PC-3 (cell line): ENCODE measurements at regions not wholly inside any gene's neighbourhood (a gene's known extent, or its start where the extent isn't known, plus 50 kb on each side); places are given as distances from the start of the nearest gene placed in this dataset.
A peak's percentile ranks its signal among the peaks of the same experiment; 100 is the strongest.

Experiments
- ATAC-seq: fragments of 200-7000 bp; cut with Tn5 transposase; 2 replicates; pipeline ENCODE4 v1.9.1; 2020; ENCODE audit warnings: mild to moderate bottlenecking, moderate library complexity
- BruUV-seq: library from RNA; stranded (reverse); fragments of 400-500 nt; replicated peaks from 2 replicates; lab custom pipeline; 2021; lab: Mats Ljungman, UMichigan
- CTCF ChIA-PET: fragments of 300-600 bp; sonication (Branson Sonifier 250); formaldehyde crosslinking; loops from one replicate; lab custom pipeline; 2022; ENCODE audit warnings: antibody characterized with exemption; lab: Charles Lee
- POLR2A ChIA-PET: fragments of 300-600 bp; sonication (Branson Sonifier 250); formaldehyde crosslinking; loops from one replicate; lab custom pipeline; 2022; ENCODE audit warnings: antibody characterized with exemption; ENCODE audit not compliant: unreplicated experiment; lab: Charles Lee
- DNase-seq: peaks from one replicate; pipeline ENCODE4 v3.0.0-alpha.2; 2015
- H2AFZ ChIP-seq: fragments of 300-600 bp; sonication (generic); 2 replicates; pipeline ENCODE4 v1.6.0; 2016; ENCODE audit warnings: antibody characterized with exemption, low read length
- H3F3A ChIP-seq: fragments of 300-600 bp; sonication (generic); one replicate; pipeline ENCODE4 v1.6.0; 2017; ENCODE audit warnings: antibody characterized with exemption, low read length, control low read depth, mild to moderate bottlenecking; ENCODE audit not compliant: unreplicated experiment
- H3K27ac ChIP-seq: fragments of 300-600 bp; sonication (generic); 2 replicates; pipeline ENCODE4 v1.5.1; 2016; ENCODE audit warnings: mild to moderate bottlenecking, low read length
- H3K27me3 ChIP-seq: fragments of 300-600 bp; sonication (generic); 2 replicates; pipeline ENCODE4 v1.6.1; 2016; ENCODE audit warnings: low read length, mixed read lengths
- H3K36me3 ChIP-seq: fragments of 300-600 bp; sonication (generic); 2 replicates; pipeline ENCODE4 v1.6.1; 2016; ENCODE audit warnings: low read depth, mixed run types, low read length, mixed read lengths
- H3K4me1 ChIP-seq: fragments of 300-600 bp; sonication (generic); 2 replicates; pipeline ENCODE4 v1.5.1; 2016; ENCODE audit warnings: low read length; ENCODE audit not compliant: insufficient read depth
- H3K4me2 ChIP-seq: fragments of 300-600 bp; sonication (generic); 2 replicates; pipeline ENCODE4 v1.6.0; 2016; ENCODE audit warnings: low read length
- H3K4me3 ChIP-seq: fragments of 300-600 bp; sonication (generic); 2 replicates; pipeline ENCODE4 v1.5.1; 2016; ENCODE audit warnings: mild to moderate bottlenecking, low read length, mixed read lengths
- H3K79me2 ChIP-seq: fragments of 300-600 bp; sonication (generic); 2 replicates; pipeline ENCODE4 v1.6.1; 2017; ENCODE audit warnings: low read length, mixed read lengths
- H3K9ac ChIP-seq: fragments of 300-600 bp; sonication (generic); 2 replicates; pipeline ENCODE4 v1.6.0; 2016; ENCODE audit warnings: mild to moderate bottlenecking, low read length
- H3K9me2 ChIP-seq: fragments of 300-600 bp; sonication (generic); replicated peaks from 2 replicates; pipeline ENCODE4 v1.6.1; 2016; ENCODE audit warnings: mixed run types, low read length, mixed read lengths
- H3K9me3 ChIP-seq: fragments of 300-600 bp; sonication (generic); 2 replicates; pipeline ENCODE4 v1.6.1; 2016; ENCODE audit warnings: low read length, mixed read lengths
- H4K20me1 ChIP-seq: fragments of 300-600 bp; sonication (generic); 2 replicates; pipeline ENCODE4 v1.6.1; 2016; ENCODE audit warnings: low read length, mixed read lengths
- EZH2 ChIP-seq: fragments of 300-600 bp; sonication (generic); IDR thresholded peaks from one replicate; pipeline ENCODE4 v1.6.1; 2017; ENCODE audit warnings: antibody characterized with exemption, mild to moderate bottlenecking, low read length; ENCODE audit not compliant: unreplicated experiment
- EZH2phosphoT487 ChIP-seq: fragments of 300-600 bp; sonication (generic); IDR thresholded peaks from 2 replicates; pipeline ENCODE4 v1.6.1; 2018; ENCODE audit warnings: mild to moderate bottlenecking, antibody characterized with exemption, low read length, borderline replicate concordance
- intact Hi-C: fragments of 100-400 bp; cut with micrococcal nuclease; formaldehyde crosslinking; loops from 2 replicates; pipeline ENCODE4 v1.9.0; 2023
- TF ChIP-seq, protein P1 (sequence below): fragments of 300-600 bp; sonication (generic); conservative IDR thresholded peaks from 2 replicates; pipeline ENCODE4 v1.5.1; 2017; ENCODE audit warnings: antibody characterized with exemption, low read depth, mild to moderate bottlenecking, low read length

DNA sequence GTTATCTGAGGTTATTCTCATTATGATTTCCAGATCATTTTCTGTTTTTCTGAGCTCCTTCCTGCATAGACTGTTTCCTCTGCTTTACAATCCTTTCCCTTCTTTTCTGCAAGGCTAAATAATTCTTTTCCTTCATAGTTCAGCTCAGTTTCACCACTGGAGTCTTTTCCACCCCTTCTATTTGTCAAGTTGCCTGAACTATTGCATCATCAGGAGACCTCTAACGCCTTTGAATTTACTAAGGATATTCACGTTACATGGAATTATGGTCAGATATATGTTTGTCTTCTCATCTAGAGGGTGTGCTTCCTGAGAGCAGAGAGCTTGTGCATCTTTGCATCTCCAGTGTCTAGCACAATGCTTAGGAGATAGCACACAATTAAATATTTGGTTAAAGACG lies 140.4 kb upstream of the CA10 start:
- Histone ChIP-seq H2AFZ (no peak overlapping the region), H3K79me2 (no peaks in the 10 kb centered on the region), H3K9ac (no peak overlapping the region), H3K4me2 (no peak overlapping the region), H3K9me2 (no peaks in the 10 kb centered on the region), H4K20me1 (no peaks in the 10 kb centered on the region), H3K36me3 (no peaks in the 10 kb centered on the region), H3K27ac (no peak overlapping the region), H3F3A (no peaks in the 10 kb centered on the region), H3K4me1 (no peaks in the 10 kb centered on the region), H3K27me3 (no peaks in the 10 kb centered on the region), H3K4me3 (no peak overlapping the region), H3K9me3 (0 out of 2 replicates have a peak, but pooled peaks cover 7% of the 10 kb centered on the region)
- no TSS peak for BruUV-seq
- ATAC-seq (no peak), DNase-seq (no peak)
- CTCF ChIA-PET: no interaction called here
- no peak for TF ChIP-seq EZH2phosphoT487
- TF ChIP-seq EZH2: no peak
- TF ChIP-seq, protein P1, sequence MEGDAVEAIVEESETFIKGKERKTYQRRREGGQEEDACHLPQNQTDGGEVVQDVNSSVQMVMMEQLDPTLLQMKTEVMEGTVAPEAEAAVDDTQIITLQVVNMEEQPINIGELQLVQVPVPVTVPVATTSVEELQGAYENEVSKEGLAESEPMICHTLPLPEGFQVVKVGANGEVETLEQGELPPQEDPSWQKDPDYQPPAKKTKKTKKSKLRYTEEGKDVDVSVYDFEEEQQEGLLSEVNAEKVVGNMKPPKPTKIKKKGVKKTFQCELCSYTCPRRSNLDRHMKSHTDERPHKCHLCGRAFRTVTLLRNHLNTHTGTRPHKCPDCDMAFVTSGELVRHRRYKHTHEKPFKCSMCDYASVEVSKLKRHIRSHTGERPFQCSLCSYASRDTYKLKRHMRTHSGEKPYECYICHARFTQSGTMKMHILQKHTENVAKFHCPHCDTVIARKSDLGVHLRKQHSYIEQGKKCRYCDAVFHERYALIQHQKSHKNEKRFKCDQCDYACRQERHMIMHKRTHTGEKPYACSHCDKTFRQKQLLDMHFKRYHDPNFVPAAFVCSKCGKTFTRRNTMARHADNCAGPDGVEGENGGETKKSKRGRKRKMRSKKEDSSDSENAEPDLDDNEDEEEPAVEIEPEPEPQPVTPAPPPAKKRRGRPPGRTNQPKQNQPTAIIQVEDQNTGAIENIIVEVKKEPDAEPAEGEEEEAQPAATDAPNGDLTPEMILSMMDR: no peak
- POLR2A ChIA-PET: no interaction called here
- intact Hi-C loops: no loop called here

DNA sequence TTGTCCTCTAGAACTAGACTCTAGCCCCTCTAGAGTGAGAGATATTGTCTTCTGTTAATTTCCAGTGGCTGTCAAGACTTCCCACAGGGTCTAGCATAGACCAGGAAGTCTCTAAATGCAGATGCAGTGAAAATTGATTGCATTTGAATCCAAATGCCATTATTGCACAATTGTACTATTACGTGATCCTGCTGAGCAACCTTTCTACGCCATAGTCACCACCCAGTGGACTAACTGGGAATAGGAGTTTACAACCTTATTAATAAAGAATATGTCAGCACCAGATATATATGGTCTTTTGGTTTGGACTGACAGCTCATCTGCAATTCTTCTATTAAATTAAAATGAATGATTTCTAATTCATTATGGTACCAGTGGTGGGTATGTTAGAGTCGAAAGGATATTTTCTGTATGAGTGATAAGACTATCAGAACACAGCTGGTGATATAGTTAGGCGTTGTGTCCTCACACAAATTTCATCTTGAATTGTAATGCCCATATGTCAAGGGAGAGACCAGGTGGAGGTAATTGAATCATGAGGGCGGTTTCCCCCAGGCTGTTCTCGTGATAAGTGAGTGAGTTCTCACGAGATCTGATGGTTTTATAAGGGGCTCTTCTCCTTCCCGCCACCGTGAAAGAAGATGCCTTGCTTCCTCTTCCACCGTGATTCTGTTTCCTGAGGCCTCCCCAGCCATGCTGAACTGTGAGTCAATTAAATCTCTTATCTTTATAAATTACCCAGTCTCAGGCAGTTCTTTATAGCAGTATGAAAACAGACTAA lies 138.9 kb upstream of the CA10 start:
- no peaks in the 10 kb centered on the region for H3K36me3 ChIP-seq
- ATAC-seq: no peak

More for the DNA sequence above, 138.9 kb upstream of the CA10 start:
- no peak overlapping the region for H3K4me3 ChIP-seq
- H2AFZ ChIP-seq: no peak overlapping the region
- H3K79me2 ChIP-seq: no peaks in the 10 kb centered on the region
- TF ChIP-seq EZH2 (no peak), EZH2phosphoT487 (no peak)
- TF ChIP-seq, protein P1: peak; percentile 56
- H3K4me1 ChIP-seq: no peaks in the 10 kb centered on the region
- CTCF ChIA-PET: no interaction called here
- no peaks in the 10 kb centered on the region for H4K20me1 ChIP-seq
- no TSS peak for BruUV-seq
- H3K4me2 ChIP-seq: no peak overlapping the region
- intact Hi-C loops: no loop called here
- POLR2A ChIA-PET: no interaction called here
- peaks cover 11% of the 10 kb centered on the region; the same call in 1 of the 2 replicates for H3K9me3 ChIP-seq
- no peaks in the 10 kb centered on the region for H3F3A ChIP-seq
- no peak overlapping the region for H3K27ac ChIP-seq
- H3K27me3 ChIP-seq: no peaks in the 10 kb centered on the region
- DNase-seq: peak; percentile 54
- H3K9me2 ChIP-seq: no peaks in the 10 kb centered on the region
- H3K9ac ChIP-seq: no peak overlapping the region
